KMS-11 (cell line): ENCODE measurements at regions not wholly inside any gene's neighbourhood (a gene's known extent, or its start where the extent isn't known, plus 50 kb on each side); places are given as distances from the start of the nearest gene placed in this dataset.

Experiments
- H2AFZ ChIP-seq: fragments of 200-600 bp; sonication (generic); 2 replicates; pipeline ENCODE4 v1.6.1; 2016; ENCODE audit warnings: antibody characterized with exemption, mixed run types, low read depth
- H3K27ac ChIP-seq: fragments of 200-600 bp; sonication (generic); 2 replicates; pipeline ENCODE4 v1.6.1; 2016; ENCODE audit warnings: mild to moderate bottlenecking, mixed run types
- H3K27me3 ChIP-seq: fragments of 200-600 bp; sonication (generic); 2 replicates; pipeline ENCODE4 v1.6.1; 2017; ENCODE audit warnings: mild to moderate bottlenecking, low read depth, mixed run types, moderate library complexity; ENCODE audit not compliant: insufficient read depth
- H3K36me3 ChIP-seq: fragments of 200-600 bp; sonication (generic); 2 replicates; pipeline ENCODE4 v1.6.1; 2017; ENCODE audit warnings: mild to moderate bottlenecking, mixed run types; ENCODE audit not compliant: insufficient read depth
- H3K4me1 ChIP-seq: fragments of 200-600 bp; sonication (generic); 2 replicates; pipeline ENCODE4 v1.6.1; 2016; ENCODE audit warnings: mild to moderate bottlenecking, low read depth, mixed run types; ENCODE audit not compliant: poor library complexity, severe bottlenecking
- H3K4me2 ChIP-seq: fragments of 200-600 bp; sonication (generic); 2 replicates; pipeline ENCODE4 v1.7.0; 2016; ENCODE audit warnings: mild to moderate bottlenecking, mixed run types
- H3K4me3 ChIP-seq: fragments of 200-600 bp; sonication (generic); IDR thresholded peaks from 2 replicates; pipeline ENCODE4 v1.6.1; 2017; ENCODE audit warnings: low read depth, low read length, mixed read lengths; ENCODE audit not compliant: insufficient read depth
- H3K79me2 ChIP-seq: fragments of 200-600 bp; sonication (generic); 2 replicates; pipeline ENCODE4 v1.6.1; 2016; ENCODE audit warnings: low read depth, mixed run types; ENCODE audit not compliant: insufficient read depth
- H3K9ac ChIP-seq: fragments of 200-600 bp; sonication (generic); 2 replicates; pipeline ENCODE4 v1.6.1; 2016; ENCODE audit warnings: mild to moderate bottlenecking, mixed run types
- H4K20me1 ChIP-seq: fragments of 200-600 bp; sonication (generic); 2 replicates; pipeline ENCODE4 v1.6.1; 2016; ENCODE audit warnings: mild to moderate bottlenecking, mixed run types; ENCODE audit not compliant: insufficient read depth
- TF ChIP-seq, protein P1 (sequence below): fragments of 200-600 bp; sonication (generic); conservative IDR thresholded peaks from 2 replicates; pipeline ENCODE4 v1.6.1; 2017; ENCODE audit warnings: low read depth, mild to moderate bottlenecking, antibody characterized with exemption, low read length, moderate library complexity, mixed read lengths

DNA sequence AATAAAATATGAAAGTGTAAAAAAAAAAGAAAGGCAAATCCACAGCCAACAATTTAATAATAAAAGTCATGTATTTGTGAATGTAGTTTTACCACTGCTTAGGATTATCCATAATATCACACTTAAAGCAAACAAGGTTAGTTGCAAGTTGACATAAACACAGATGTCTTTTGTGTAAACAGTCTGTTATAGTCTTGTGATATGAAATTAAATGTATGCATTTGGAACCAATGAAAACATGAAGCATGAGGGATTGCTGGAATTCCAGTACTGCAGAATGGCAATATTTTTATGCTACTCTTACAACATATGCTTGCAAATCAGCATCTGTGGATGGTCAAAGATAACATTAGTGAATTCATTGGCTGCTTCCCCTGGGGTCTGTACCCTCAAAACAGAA is 148.1 kb downstream of the DNAJB9 start:
- no peak overlapping the region for H3K27ac ChIP-seq
- H3K79me2 ChIP-seq: no peaks in the 10 kb centered on the region
- H3K36me3 ChIP-seq: no peaks in the 10 kb centered on the region

DNA sequence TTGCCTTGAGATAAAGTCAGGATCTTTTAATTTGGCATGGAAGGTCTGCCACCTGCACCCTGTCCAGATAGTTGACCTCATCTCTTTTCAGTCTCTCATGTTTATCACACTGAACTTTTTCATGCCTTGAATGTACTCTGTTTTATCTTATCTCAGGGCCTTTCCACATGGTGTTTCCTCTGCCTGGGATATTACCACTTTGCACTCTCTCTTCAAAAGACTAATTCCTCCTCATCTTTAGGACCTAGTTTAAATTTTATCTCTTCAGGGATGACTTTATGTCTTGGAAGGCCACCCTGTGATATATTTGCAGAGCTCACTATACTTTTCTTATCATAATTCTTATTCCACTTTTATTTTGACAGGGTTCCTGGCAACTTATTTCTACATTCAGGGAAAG is 150.0 kb downstream of the DNAJB9 start:
- Histone ChIP-seq H3K27ac (no peak overlapping the region), H3K9ac (no peak overlapping the region), H3K27me3 (no peaks in the 10 kb centered on the region), H3K4me2 (no peak overlapping the region), H3K79me2 (no peaks in the 10 kb centered on the region), H3K4me1 (no peaks in the 10 kb centered on the region), H2AFZ (no peak overlapping the region), H4K20me1 (no peaks in the 10 kb centered on the region), H3K36me3 (no peaks in the 10 kb centered on the region), H3K4me3 (no peak overlapping the region)
- TF ChIP-seq, protein P1, sequence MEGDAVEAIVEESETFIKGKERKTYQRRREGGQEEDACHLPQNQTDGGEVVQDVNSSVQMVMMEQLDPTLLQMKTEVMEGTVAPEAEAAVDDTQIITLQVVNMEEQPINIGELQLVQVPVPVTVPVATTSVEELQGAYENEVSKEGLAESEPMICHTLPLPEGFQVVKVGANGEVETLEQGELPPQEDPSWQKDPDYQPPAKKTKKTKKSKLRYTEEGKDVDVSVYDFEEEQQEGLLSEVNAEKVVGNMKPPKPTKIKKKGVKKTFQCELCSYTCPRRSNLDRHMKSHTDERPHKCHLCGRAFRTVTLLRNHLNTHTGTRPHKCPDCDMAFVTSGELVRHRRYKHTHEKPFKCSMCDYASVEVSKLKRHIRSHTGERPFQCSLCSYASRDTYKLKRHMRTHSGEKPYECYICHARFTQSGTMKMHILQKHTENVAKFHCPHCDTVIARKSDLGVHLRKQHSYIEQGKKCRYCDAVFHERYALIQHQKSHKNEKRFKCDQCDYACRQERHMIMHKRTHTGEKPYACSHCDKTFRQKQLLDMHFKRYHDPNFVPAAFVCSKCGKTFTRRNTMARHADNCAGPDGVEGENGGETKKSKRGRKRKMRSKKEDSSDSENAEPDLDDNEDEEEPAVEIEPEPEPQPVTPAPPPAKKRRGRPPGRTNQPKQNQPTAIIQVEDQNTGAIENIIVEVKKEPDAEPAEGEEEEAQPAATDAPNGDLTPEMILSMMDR: no peak

More for the DNA sequence above, 148.1 kb downstream of the DNAJB9 start:
- H4K20me1 ChIP-seq: no peaks in the 10 kb centered on the region
- no peak overlapping the region for H3K4me2 ChIP-seq
- TF ChIP-seq, protein P1: no peak
- H2AFZ ChIP-seq: no peak overlapping the region
- H3K9ac ChIP-seq: no peak overlapping the region
- no peaks in the 10 kb centered on the region for H3K27me3 ChIP-seq
- H3K4me3 ChIP-seq: no peak overlapping the region
- no peaks in the 10 kb centered on the region for H3K4me1 ChIP-seq

GRCh38 chr7:108722561-108722960 is 152.9 kb downstream of the DNAJB9 start:
- H3K4me3 ChIP-seq: no peak overlapping the region
- no peak overlapping the region for H3K9ac ChIP-seq
- no peak overlapping the region for H2AFZ ChIP-seq
- H3K4me2 ChIP-seq: no peak overlapping the region
- no peaks in the 10 kb centered on the region for H3K27me3 ChIP-seq
- no peaks in the 10 kb centered on the region for H4K20me1 ChIP-seq
- no peaks in the 10 kb centered on the region for H3K79me2 ChIP-seq
- H3K36me3 ChIP-seq: no peaks in the 10 kb centered on the region
- TF ChIP-seq, protein P1: no peak
- no peaks in the 10 kb centered on the region for H3K4me1 ChIP-seq
- no peak overlapping the region for H3K27ac ChIP-seq

- Histone ChIP-seq H3K9ac (no peak overlapping the region), H3K4me2 (no peak overlapping the region), H3K27me3 (no peaks in the 10 kb centered on the region), H3K79me2 (no peaks in the 10 kb centered on the region), H3K4me3 (no peak overlapping the region), H3K36me3 (no peaks in the 10 kb centered on the region), H3K27ac (no peak overlapping the region), H3K4me1 (no peaks in the 10 kb centered on the region), H2AFZ (no peak overlapping the region), H4K20me1 (no peaks in the 10 kb centered on the region)
- TF ChIP-seq, protein P1: no peak
Observed at GRCh38 chr7:108723381-108723814, 153.7 kb downstream of the DNAJB9 start.
